Immature natural killer cell (primary cell): ENCODE measurements at regions not wholly inside any gene's neighbourhood (a gene's known extent, or its start where the extent isn't known, plus 50 kb on each side); places are given as distances from the start of the nearest gene placed in this dataset.

Experiments used
- DNase-seq, 3 donors: peaks; one replicate each; pipeline ENCODE4 v3.0.0; 2022; ENCODE audit warnings: mixed read lengths in 1 of 3
- H3K27ac Mint-ChIP-seq, 6 donors: one replicate each; pipeline ENCODE4 v1.8.0; 2020; ENCODE audit warnings: mixed read lengths in 6 of 6, mild to moderate bottlenecking in 5 of 6, inconsistent platforms in 4 of 6, moderate library complexity in 3 of 6
- H3K27me3 Mint-ChIP-seq, 3 donors: one replicate each; pipeline ENCODE4 v1.8.0; 2020 to 2021; ENCODE audit warnings: low read depth in 3 of 3, mild to moderate bottlenecking in 3 of 3, mixed read lengths in 3 of 3, moderate library complexity in 3 of 3, inconsistent platforms in 1 of 3
- H3K36me3 Mint-ChIP-seq, 3 donors: one replicate each; pipeline ENCODE4 v1.8.0; 2020; ENCODE audit warnings: mixed read lengths in 3 of 3, inconsistent platforms in 2 of 3, mild to moderate bottlenecking in 2 of 3
- H3K4me1 Mint-ChIP-seq, 2 donors: one replicate each; pipeline ENCODE4 v1.8.0; 2020; ENCODE audit warnings: inconsistent platforms in 2 of 2, mild to moderate bottlenecking in 2 of 2, mixed read lengths in 2 of 2, moderate library complexity in 1 of 2
- H3K4me3 Mint-ChIP-seq, 5 donors: one replicate each; pipeline ENCODE4 v1.8.0; 2020; ENCODE audit warnings: mild to moderate bottlenecking in 5 of 5, mixed read lengths in 5 of 5, inconsistent platforms in 3 of 5, moderate library complexity in 3 of 5
- H3K9me3 Mint-ChIP-seq, 6 donors: one replicate each; pipeline ENCODE4 v1.8.0; 2020; ENCODE audit warnings: mild to moderate bottlenecking in 6 of 6, mixed read lengths in 6 of 6, inconsistent platforms in 4 of 6, moderate library complexity in 3 of 6

GRCh38 chr11:26846227-26846626 lies 124.4 kb upstream of the SLC5A12 start:
- H3K4me3 Mint-ChIP-seq = no peak overlapping the region
- peaks cover 7 to 28% (median 16%) of the 10 kb centered on the region in 6 donors for H3K9me3 Mint-ChIP-seq
- no peak for DNase-seq
- H3K36me3 Mint-ChIP-seq = no peaks in the 10 kb centered on the region
- no peak overlapping the region for H3K27ac Mint-ChIP-seq
- H3K27me3 Mint-ChIP-seq = peaks cover 0 to 2% (median 0%) of the 10 kb centered on the region in 3 donors
- H3K4me1 Mint-ChIP-seq = no peaks in the 10 kb centered on the region

DNA sequence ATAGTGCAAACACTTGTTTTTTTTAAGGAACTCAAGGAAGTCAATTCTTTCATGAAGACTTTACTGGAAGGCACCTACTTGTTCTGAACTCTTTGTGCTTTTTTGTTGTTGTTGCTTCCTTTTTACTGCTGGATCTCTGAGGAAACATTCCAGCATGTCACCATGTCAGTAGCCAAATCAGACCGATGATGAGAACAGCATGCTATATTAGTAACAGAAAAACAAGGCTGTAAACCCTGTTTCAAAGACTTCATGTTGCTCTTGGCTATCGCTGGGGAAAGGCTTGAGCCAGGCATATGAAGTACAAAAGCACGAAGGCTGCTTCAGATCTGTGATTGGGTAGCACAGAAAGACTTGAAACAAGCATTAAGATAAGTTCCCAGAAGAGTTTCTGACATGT lies 125.6 kb upstream of the SLC5A12 start:
- Mint-ChIP-seq H3K36me3 (peaks cover 0 to 6% (median 0%) of the 10 kb centered on the region in 3 donors), H3K9me3 (peaks cover 6 to 33% (median 16%) of the 10 kb centered on the region in 6 donors), H3K4me1 (no peaks in the 10 kb centered on the region), H3K4me3 (no peak overlapping the region), H3K27me3 (peaks cover 0 to 2% (median 0%) of the 10 kb centered on the region in 3 donors), H3K27ac (no peak overlapping the region)
- no peak for DNase-seq

DNA sequence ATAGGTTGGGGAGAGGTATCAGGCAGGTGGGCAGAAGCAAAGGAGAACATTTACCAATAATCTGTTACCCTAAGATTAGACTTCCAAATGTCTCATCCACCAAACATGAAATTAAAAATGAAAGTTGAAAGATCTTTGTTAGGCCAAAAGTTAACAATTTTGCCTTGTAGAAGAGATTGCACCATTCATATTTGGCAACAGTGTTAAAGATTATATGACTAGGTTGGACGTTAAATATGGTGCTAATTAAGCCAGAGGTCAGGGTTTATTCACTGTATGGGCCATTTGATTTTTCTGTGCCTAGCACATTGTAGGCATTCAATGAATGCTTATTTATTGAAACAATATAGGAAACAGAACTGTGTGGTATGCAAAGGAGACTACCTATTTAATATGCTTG lies 126.1 kb upstream of the SLC5A12 start:
- Mint-ChIP-seq H3K9me3 (peaks cover 9 to 36% (median 17%) of the 10 kb centered on the region in 6 donors), H3K4me1 (no peaks in the 10 kb centered on the region), H3K27me3 (peaks cover 0 to 2% (median 0%) of the 10 kb centered on the region in 3 donors), H3K4me3 (no peak overlapping the region), H3K36me3 (peaks cover 0 to 6% (median 0%) of the 10 kb centered on the region in 3 donors), H3K27ac (no peak overlapping the region)
- DNase-seq = no peak

GRCh38 chr11:26849036-26849435 lies 127.2 kb upstream of the SLC5A12 start:
- Mint-ChIP-seq H3K4me3 (no peak overlapping the region), H3K36me3 (peaks cover 0 to 6% (median 0%) of the 10 kb centered on the region in 3 donors), H3K27ac (no peak overlapping the region), H3K9me3 (peaks cover 10 to 33% (median 16%) of the 10 kb centered on the region in 6 donors), H3K4me1 (no peaks in the 10 kb centered on the region), H3K27me3 (peaks cover 0 to 2% (median 0%) of the 10 kb centered on the region in 3 donors)
- DNase-seq = no peak

DNA sequence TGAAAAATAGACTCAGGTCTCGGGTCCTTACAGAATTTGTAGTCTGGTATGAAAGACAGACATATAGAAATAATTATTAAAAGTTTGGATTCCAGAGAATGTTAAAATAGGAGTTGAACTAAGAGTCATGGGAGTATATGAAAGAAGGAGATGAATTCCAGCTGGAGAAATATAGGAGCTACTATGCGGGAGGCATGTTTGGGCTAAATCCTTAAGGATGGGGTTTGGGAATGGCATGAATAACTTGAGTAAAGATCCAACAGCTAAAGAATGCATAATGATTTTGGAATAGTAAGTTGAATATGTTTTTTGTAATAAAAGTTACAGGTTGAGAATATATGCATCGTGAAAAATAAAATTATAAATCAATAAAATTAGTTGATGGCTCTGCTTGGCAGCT lies 129.4 kb upstream of the SLC5A12 start:
- Mint-ChIP-seq H3K4me1 (no peaks in the 10 kb centered on the region), H3K9me3 (peaks cover 5 to 33% (median 17%) of the 10 kb centered on the region in 6 donors), H3K36me3 (peaks cover 0 to 6% (median 0%) of the 10 kb centered on the region in 3 donors), H3K27ac (no peak overlapping the region), H3K27me3 (peaks cover 0 to 2% (median 0%) of the 10 kb centered on the region in 3 donors), H3K4me3 (no peak overlapping the region)
- DNase-seq = no peak

DNA sequence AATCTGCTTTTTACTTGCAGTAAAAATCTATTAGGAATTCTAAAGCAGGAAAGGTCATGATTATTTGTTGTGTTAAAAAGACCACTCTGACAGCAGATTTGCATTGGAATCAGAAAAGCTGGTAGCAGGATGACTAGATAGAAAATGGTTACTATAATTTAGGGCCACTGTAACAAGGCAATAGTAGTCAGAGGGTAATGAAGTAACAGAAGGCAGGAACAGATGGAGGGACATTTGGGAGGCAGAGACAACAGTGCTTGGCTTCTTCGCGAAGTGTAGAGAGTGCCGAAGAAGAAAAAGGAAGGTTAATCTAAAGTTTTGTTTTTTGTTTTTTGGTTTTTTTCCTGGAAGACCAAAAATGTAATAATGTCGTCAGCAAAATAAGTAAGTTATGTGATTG lies 129.8 kb upstream of the SLC5A12 start:
- no peak overlapping the region for H3K27ac Mint-ChIP-seq
- no peak for DNase-seq
- no peak overlapping the region for H3K4me3 Mint-ChIP-seq
- peaks cover 0 to 6% (median 0%) of the 10 kb centered on the region in 3 donors for H3K36me3 Mint-ChIP-seq
- no peaks in the 10 kb centered on the region for H3K4me1 Mint-ChIP-seq
- H3K27me3 Mint-ChIP-seq = peaks cover 0 to 2% (median 0%) of the 10 kb centered on the region in 3 donors
- peaks cover 4 to 33% (median 17%) of the 10 kb centered on the region in 6 donors for H3K9me3 Mint-ChIP-seq

DNA sequence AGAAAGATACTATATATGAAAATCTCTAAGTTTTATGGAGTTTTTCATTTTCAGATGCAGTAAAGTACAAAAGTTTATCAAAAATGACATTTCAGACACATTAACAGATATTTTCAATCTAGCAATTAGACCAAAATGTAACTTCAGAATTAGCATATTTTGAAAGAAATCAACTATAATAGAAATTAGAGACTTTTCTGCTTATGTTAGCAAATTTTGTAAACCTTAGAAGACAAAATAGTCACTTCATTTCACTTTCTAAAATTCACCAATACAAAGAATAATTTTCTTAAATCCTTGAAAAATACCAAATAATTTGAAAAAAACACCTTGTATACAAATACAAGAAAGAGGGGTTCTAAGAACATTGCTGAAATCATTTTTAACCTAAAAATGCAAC lies 135.8 kb upstream of the FIBIN start:
- no peak for DNase-seq
- Mint-ChIP-seq H3K9me3 (peaks cover 0 to 16% (median 7%) of the 10 kb centered on the region in 6 donors), H3K27ac (no peak overlapping the region), H3K4me1 (no peaks in the 10 kb centered on the region), H3K27me3 (no peaks in the 10 kb centered on the region), H3K4me3 (no peak overlapping the region), H3K36me3 (no peaks in the 10 kb centered on the region)

- no peak for DNase-seq
- H3K27me3 Mint-ChIP-seq = peaks cover 0 to 3% (median 0%) of the 10 kb centered on the region in 3 donors
- no peak overlapping the region for H3K4me3 Mint-ChIP-seq
- no peaks in the 10 kb centered on the region for H3K4me1 Mint-ChIP-seq
- H3K36me3 Mint-ChIP-seq = no peaks in the 10 kb centered on the region
- H3K9me3 Mint-ChIP-seq = peaks cover 3 to 21% (median 11%) of the 10 kb centered on the region in 6 donors
- H3K27ac Mint-ChIP-seq = no peak overlapping the region
Observed at GRCh38 chr11:26859416-26859815, 134.5 kb upstream of the FIBIN start.

DNA sequence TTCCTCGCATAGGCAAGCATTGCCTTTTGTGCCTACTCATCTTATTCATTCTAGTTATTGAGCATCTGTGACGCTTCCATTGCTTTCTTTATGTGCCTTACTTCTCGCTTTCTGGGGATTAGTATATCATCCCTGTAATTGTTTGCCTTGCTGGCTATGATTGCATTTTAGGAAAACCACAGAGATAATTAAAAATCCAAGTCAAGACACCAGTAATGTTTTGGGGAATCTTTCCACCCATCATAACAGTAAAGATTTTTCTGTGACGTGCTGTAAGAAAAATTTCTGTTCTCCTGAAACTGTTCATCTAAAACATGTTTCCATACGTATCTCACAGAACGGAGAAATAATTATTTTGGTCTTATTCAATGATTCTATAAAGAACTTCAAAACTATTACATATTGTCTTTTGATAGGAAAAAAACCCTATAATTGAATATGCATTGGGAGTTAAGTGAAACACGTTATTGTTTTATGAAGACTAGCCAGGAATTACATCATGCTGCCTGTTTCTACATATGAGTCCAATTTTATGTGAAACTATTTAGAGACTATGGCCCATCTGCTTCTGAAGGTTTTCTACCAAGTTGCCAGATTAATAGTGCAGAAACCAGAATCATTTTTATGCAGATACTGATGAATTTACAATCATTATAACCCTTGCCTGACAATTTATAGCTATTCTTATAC lies 133.7 kb upstream of the FIBIN start:
- Mint-ChIP-seq H3K4me3 (no peak overlapping the region), H3K4me1 (no peaks in the 10 kb centered on the region)

GRCh38 chr11:26860895-26861294 lies 133.0 kb upstream of the FIBIN start:
- Mint-ChIP-seq H3K9me3 (peaks cover 8 to 22% (median 15%) of the 10 kb centered on the region in 6 donors), H3K36me3 (no peaks in the 10 kb centered on the region), H3K4me1 (no peaks in the 10 kb centered on the region), H3K27me3 (peaks cover 0 to 3% (median 3%) of the 10 kb centered on the region in 3 donors), H3K27ac (no peak overlapping the region), H3K4me3 (no peak overlapping the region)
- DNase-seq = no peak

More for the DNA sequence above, 133.7 kb upstream of the FIBIN start:
- peaks cover 6 to 24% (median 14%) of the 10 kb centered on the region in 6 donors for H3K9me3 Mint-ChIP-seq
- no peak overlapping the region for H3K27ac Mint-ChIP-seq
- H3K36me3 Mint-ChIP-seq = no peaks in the 10 kb centered on the region
- H3K27me3 Mint-ChIP-seq = peaks cover 0 to 3% (median 0%) of the 10 kb centered on the region in 3 donors
- no peak for DNase-seq

- Mint-ChIP-seq H3K27me3 (peaks cover 0 to 3% (median 3%) of the 10 kb centered on the region in 3 donors), H3K4me1 (no peaks in the 10 kb centered on the region), H3K9me3 (peaks cover 8 to 24% (median 21%) of the 10 kb centered on the region in 6 donors), H3K4me3 (no peak overlapping the region), H3K36me3 (no peaks in the 10 kb centered on the region), H3K27ac (no peak overlapping the region)
- no peak for DNase-seq
Observed at GRCh38 chr11:26862801-26863200, 131.1 kb upstream of the FIBIN start.

- peaks cover 0 to 4% (median 3%) of the 10 kb centered on the region in 3 donors for H3K27me3 Mint-ChIP-seq
- H3K9me3 Mint-ChIP-seq = peaks cover 12 to 29% (median 20%) of the 10 kb centered on the region in 6 donors
- H3K36me3 Mint-ChIP-seq = no peaks in the 10 kb centered on the region
- DNase-seq = no peak
- H3K4me1 Mint-ChIP-seq = no peaks in the 10 kb centered on the region
- no peak overlapping the region for H3K27ac Mint-ChIP-seq
- no peak overlapping the region for H3K4me3 Mint-ChIP-seq
Observed at GRCh38 chr11:26865703-26866102, 128.2 kb upstream of the FIBIN start.

DNA sequence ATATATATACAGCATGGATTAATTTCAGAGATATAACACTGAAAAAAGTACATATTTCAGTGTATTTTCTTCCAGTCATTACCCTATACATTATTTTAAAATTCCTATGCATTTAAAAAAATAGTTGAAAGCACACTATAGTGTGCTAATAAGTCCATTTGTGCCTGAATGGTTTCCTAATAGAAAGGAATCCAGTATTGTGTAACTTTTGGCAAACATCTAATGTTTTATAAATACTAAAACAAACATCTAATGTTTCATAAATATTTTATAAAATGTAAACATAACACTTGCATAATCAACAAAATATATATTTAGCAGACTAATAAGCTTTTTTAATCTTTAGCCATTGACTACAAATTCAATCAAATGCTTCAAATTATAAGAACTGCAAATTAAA lies 126.6 kb upstream of the FIBIN start:
- Mint-ChIP-seq H3K4me1 (no peaks in the 10 kb centered on the region), H3K27me3 (peaks cover 0 to 4% (median 4%) of the 10 kb centered on the region in 3 donors), H3K27ac (no peak overlapping the region), H3K9me3 (peaks cover 16 to 36% (median 22%) of the 10 kb centered on the region in 6 donors), H3K36me3 (peaks cover 0 to 3% (median 0%) of the 10 kb centered on the region in 3 donors), H3K4me3 (no peak overlapping the region)
- no peak for DNase-seq

- no peak for DNase-seq
- H3K27ac Mint-ChIP-seq = no peak overlapping the region
- H3K27me3 Mint-ChIP-seq = no peaks in the 10 kb centered on the region
- H3K4me1 Mint-ChIP-seq = no peaks in the 10 kb centered on the region
- H3K4me3 Mint-ChIP-seq = no peak overlapping the region
- peaks cover 0 to 4% (median 0%) of the 10 kb centered on the region in 3 donors for H3K36me3 Mint-ChIP-seq
- peaks cover 19 to 63% (median 29%) of the 10 kb centered on the region in 6 donors for H3K9me3 Mint-ChIP-seq
Observed at GRCh38 chr11:26878959-26879581, 114.8 kb upstream of the FIBIN start.
